ENCODE measurements at regions not wholly inside any gene's neighbourhood (a gene's known extent, or its start where the extent isn't known, plus 50 kb on each side); places are given as distances from the start of the nearest gene placed in this dataset.

DNA sequence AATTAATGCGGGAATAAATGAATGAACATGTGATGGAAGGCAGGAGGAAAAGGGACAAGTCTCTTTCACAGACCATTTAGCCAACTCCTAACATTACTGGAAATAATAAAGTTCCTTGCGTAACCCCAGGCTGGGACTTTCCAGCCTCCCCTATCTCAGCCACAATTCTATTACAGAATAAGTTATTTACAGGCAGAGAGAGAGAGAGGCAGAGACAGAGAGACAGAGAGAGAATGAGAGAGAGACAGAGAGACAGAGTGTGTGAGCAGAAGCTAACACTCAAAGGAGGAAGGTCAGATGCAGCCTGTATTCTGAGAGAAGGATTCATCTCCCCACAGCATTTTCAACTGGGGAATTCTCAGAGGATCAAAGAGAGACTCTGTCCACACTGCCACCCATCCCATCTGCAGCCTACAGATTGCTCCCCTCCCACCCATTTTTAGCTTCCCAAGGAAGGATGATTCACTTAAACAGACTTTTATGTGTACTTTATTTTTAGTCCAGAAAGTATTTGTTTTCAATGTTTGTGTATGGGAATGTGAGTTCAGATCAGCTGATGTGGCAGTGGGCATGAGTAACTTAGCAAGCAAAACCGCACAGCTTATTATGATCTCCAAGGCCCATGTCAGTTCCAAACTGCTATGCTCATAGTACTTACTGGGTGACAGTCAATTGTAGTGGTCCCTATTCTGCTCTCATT lies 165.7 kb downstream of the CAND1 start (continued):
- TF ChIP-seq, protein P1, sequence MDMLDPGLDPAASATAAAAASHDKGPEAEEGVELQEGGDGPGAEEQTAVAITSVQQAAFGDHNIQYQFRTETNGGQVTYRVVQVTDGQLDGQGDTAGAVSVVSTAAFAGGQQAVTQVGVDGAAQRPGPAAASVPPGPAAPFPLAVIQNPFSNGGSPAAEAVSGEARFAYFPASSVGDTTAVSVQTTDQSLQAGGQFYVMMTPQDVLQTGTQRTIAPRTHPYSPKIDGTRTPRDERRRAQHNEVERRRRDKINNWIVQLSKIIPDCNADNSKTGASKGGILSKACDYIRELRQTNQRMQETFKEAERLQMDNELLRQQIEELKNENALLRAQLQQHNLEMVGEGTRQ (IDR thresholded peaks at IDR 0.05; ENCODE audit: low read depth, low read length): peak; percentile 75
- no peak for TF ChIP-seq RFX5 (IDR thresholded peaks at IDR 0.05; ENCODE audit: low read depth, low read length)

DNA sequence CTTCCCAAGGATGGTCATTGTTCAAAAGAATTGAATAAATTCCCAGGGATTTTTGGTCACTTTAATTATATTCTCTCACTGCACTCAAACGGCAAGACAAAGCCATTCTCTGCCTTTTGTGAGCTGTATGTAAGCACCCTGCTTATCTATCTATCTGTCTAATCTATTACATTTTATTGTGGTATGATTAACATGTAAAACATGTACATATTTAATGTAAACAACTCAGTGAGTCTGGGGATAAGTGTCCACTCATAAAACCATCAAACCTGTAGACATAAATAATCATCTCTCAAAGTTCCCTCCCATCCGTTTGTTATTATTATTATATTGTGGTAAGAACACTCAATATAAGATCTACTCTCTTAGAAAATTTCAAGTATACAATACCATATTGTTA lies 167.1 kb downstream of the CAND1 start:
- Histone ChIP-seq H3K27ac (ENCODE audit: insufficient read depth, low read length) (no peak overlapping the region), H4K20me1 (ENCODE audit: insufficient read depth, low read length) (no peaks in the 10 kb centered on the region), H2BK20ac (ENCODE audit: low read depth, low read length) (peak overlapping the region; percentile 92; the same call in 1 of the 2 replicates), H3K9ac (ENCODE audit: low read depth, low read length) (no peak overlapping the region), H3K14ac (replicated peaks; ENCODE audit: low read depth, low read length) (peak overlapping the region; percentile 91; the same call in 1 of the 2 replicates), H2AK5ac (ENCODE audit: low read depth, low read length) (peak overlapping the region; percentile 97; the same call in 1 of the 2 replicates), H2BK120ac (ENCODE audit: low read depth, low read length) (peak overlapping the region; percentile 95), H3K9me1 (ENCODE audit: insufficient read depth, low read length) (peaks cover 4% of the 10 kb centered on the region), H4K91ac (ENCODE audit: insufficient read depth, low read depth, low read length) (no peak overlapping the region; the same call in 1 of the 2 replicates), H3K18ac (ENCODE audit: low read depth, low read length) (peak overlapping the region; percentile 90), H2BK15ac (ENCODE audit: low read depth, low read length) (0 out of 3 replicates have a peak overlapping the region, but pooled peaks have one; percentile 88), H3K4me1 (ENCODE audit: control insufficient read depth, insufficient read depth, low read length) (peaks cover 13% of the 10 kb centered on the region), H3K27me3 (ENCODE audit: control insufficient read depth, insufficient read depth, low read length) (no peaks in the 10 kb centered on the region), H3K4me3 (ENCODE audit: insufficient read depth, low read depth, low read length) (no peak overlapping the region), H3K56ac (ENCODE audit: extremely low read depth, insufficient read depth, low read length) (no peak overlapping the region), H3K4ac (ENCODE audit: low read depth, low read length) (peak overlapping the region; percentile 92; the same call in 1 of the 2 replicates), H3K4me2 (ENCODE audit: low read depth, low read length) (no peak overlapping the region), H2BK5ac (ENCODE audit: low read depth, low read length, poor library complexity, severe bottlenecking) (peak overlapping the region; percentile 86), H2AFZ (replicated peaks; ENCODE audit: low read length, poor library complexity) (no peak overlapping the region), H4K5ac (ENCODE audit: low read depth, low read length) (peak overlapping the region; percentile 61; the same call in 1 of the 2 replicates), H3K9me3 (ENCODE audit: control insufficient read depth, insufficient read depth, low read length) (no peaks in the 10 kb centered on the region), H4K8ac (ENCODE audit: low read depth in 2 of 2, low read length in 2 of 2) (peak overlapping the region in 1 of 2 experiments; percentile 76; a peak in 1 of 4 replicates), H2AK9ac (replicated peaks; ENCODE audit: low read depth, low read length, poor library complexity) (no peak overlapping the region), H3K36me3 (ENCODE audit: control insufficient read depth, insufficient read depth, low read length) (no peaks in the 10 kb centered on the region), H3K79me1 (ENCODE audit: low read depth in 1 of 2, low read length in 2 of 2) (no peaks in the 10 kb centered on the region), H3K23ac (ENCODE audit: low read depth, low read length) (peak overlapping the region; percentile 12; the same call in 1 of the 2 replicates)
- no TSS peak for BruUV-seq (replicated peaks)
- intact Hi-C loops (cut with micrococcal nuclease) (loop anchor here (5.0 kb wide), 2 partner anchors 164 to 226 kb away; no protein-coding TSS in a partner anchor), in situ Hi-C loops (cut with MboI; ENCODE audit: low sequenced_read_pairs) (loop anchor here (5.0 to 10.0 kb wide), 2 partner anchors 79 to 219 kb away; no protein-coding TSS in a partner anchor), dilution Hi-C loops (cut with HindIII; ENCODE audit: low sequenced_read_pairs, unreplicated experiment) (no loop called here)
- POLR2A ChIA-PET (ENCODE audit: unreplicated experiment): no interaction called here
- ATAC-seq (ENCODE audit: low read depth): no peak
- CTCF ChIA-PET: no interaction called here
- no CpG with 5 or more reads among the region's 2 CpGs for WGBS, 2 experiments (ENCODE audit: extremely low coverage in 2 of 2, insufficient read length in 1 of 2)
- DNase-seq: peak; percentile 24
- no peak for TF ChIP-seq MAZ (IDR thresholded peaks at IDR 0.05; ENCODE audit: borderline replicate concordance, low read depth, low read length)
- no peak for TF ChIP-seq NFE2L2 (IDR thresholded peaks at IDR 0.05; ENCODE audit: low read depth, low read length)
- no peak for TF ChIP-seq BHLHE40 (IDR thresholded peaks at IDR 0.05; ENCODE audit: low read depth, low read length)
- no peak for TF ChIP-seq MAFK (IDR thresholded peaks at IDR 0.05; ENCODE audit: low read depth, low read length)
- TF ChIP-seq FOS (IDR thresholded peaks at IDR 0.05; ENCODE audit: low read depth, low read length): no peak
- TF ChIP-seq, protein P2, sequence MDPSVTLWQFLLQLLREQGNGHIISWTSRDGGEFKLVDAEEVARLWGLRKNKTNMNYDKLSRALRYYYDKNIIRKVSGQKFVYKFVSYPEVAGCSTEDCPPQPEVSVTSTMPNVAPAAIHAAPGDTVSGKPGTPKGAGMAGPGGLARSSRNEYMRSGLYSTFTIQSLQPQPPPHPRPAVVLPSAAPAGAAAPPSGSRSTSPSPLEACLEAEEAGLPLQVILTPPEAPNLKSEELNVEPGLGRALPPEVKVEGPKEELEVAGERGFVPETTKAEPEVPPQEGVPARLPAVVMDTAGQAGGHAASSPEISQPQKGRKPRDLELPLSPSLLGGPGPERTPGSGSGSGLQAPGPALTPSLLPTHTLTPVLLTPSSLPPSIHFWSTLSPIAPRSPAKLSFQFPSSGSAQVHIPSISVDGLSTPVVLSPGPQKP (IDR thresholded peaks at IDR 0.05; ENCODE audit: borderline replicate concordance, low read depth, low read length): no peak
- no peak for TF ChIP-seq RAD21 (IDR thresholded peaks at IDR 0.05; ENCODE audit: low read length)
- no peak for TF ChIP-seq SMC3 (IDR thresholded peaks at IDR 0.05; ENCODE audit: low read depth, low read length)
- TF ChIP-seq, protein P1 (IDR thresholded peaks at IDR 0.05; ENCODE audit: low read depth, low read length): no peak
- no peak for TF ChIP-seq POLR2A (IDR thresholded peaks at IDR 0.05; ENCODE audit: low read depth, low read length)
- TF ChIP-seq RFX5 (IDR thresholded peaks at IDR 0.05; ENCODE audit: low read depth, low read length): no peak
